Putamen (tissue), 1 donor: ENCODE measurements at regions not wholly inside any gene's neighbourhood (a gene's known extent, or its start where the extent isn't known, plus 50 kb on each side); places are given as distances from the start of the nearest gene placed in this dataset.
"Not testable (repeated sequence)": the region's sequence is repeated elsewhere in the genome, so short reads cannot be mapped to it uniquely, and the experiment has no call there.

Source experiments
- DNase-seq: peaks from one replicate; pipeline ENCODE4 v3.0.0-alpha.2; 2016; ENCODE audit warnings: low spot score

- DNase-seq, result no peak
These were observed 441.3 kb downstream of the GJA1 start for GRCh38 chr6:121876721-121877120.

- no peak for DNase-seq
These were observed 443.7 kb downstream of the GJA1 start for GRCh38 chr6:121879149-121879548.

- no peak for DNase-seq
These were observed 445.4 kb downstream of the GJA1 start for GRCh38 chr6:121880831-121881230.

GRCh38 chr6:121881974-121882667 lies 446.7 kb downstream of the GJA1 start:
- DNase-seq, result no peak

- no peak for DNase-seq
These were observed 448.6 kb downstream of the GJA1 start for GRCh38 chr6:121884091-121884490.

GRCh38 chr6:121884620-121885019 lies 449.2 kb downstream of the GJA1 start:
- no peak for DNase-seq

- no peak for DNase-seq
These were observed 450.1 kb downstream of the GJA1 start for GRCh38 chr6:121885399-121886152.

- no peak for DNase-seq
These were observed 450.9 kb downstream of the GJA1 start for GRCh38 chr6:121886223-121886830.

GRCh38 chr6:121887724-121888123 lies 452.3 kb downstream of the GJA1 start:
- DNase-seq, result no peak

GRCh38 chr6:121890307-121890910 lies 455.0 kb downstream of the GJA1 start:
- DNase-seq, result no peak

- DNase-seq, result not testable (repeated sequence)
These were observed 460.3 kb downstream of the GJA1 start for GRCh38 chr6:121895731-121896130.

- no peak for DNase-seq
These were observed 460.9 kb downstream of the GJA1 start for GRCh38 chr6:121896363-121896762.

- DNase-seq, result no peak
These were observed 461.3 kb downstream of the GJA1 start for GRCh38 chr6:121896771-121897170.

- DNase-seq, result peak; percentile 5
These were observed 461.9 kb downstream of the GJA1 start for GRCh38 chr6:121897337-121897760.

- DNase-seq, result peak; percentile 45
These were observed 466.0 kb downstream of the GJA1 start for GRCh38 chr6:121901432-121901831.

GRCh38 chr6:121904559-121904958 lies 469.1 kb downstream of the GJA1 start:
- DNase-seq, result no peak

GRCh38 chr6:121912905-121913304 lies 477.5 kb downstream of the GJA1 start:
- DNase-seq, result no peak

- DNase-seq, result no peak
These were observed 481.9 kb downstream of the GJA1 start for GRCh38 chr6:121917263-121917829.

GRCh38 chr6:121917834-121918559 lies 481.5 kb upstream of the HSF2 start:
- DNase-seq, result no peak

GRCh38 chr6:121920616-121921015 lies 478.8 kb upstream of the HSF2 start:
- no peak for DNase-seq

- DNase-seq, result no peak
These were observed 474.4 kb upstream of the HSF2 start for GRCh38 chr6:121925024-121925423.
